ENCODE measurements at regions not wholly inside any gene's neighbourhood (a gene's known extent, or its start where the extent isn't known, plus 50 kb on each side); places are given as distances from the start of the nearest gene placed in this dataset.

DNA sequence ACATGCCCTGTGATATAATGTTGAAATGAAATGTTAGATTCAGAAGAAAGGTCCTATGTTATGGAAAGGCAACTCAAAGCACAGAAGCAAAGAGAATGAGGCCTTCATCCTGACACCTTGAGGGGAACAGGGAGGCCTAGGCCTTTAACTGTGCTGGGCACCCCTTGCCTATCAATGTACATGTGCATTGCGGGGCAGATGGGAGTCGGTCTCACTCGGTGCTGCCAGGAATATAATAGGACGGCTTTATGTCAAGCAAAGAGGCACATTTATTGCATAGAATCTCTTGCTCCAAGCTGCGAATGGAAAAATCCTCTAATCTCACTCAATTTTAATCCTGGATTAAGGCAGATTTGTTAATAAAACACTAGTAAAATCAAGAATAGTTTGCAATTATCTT is 301.0 kb upstream of the SOX14 start:
- Mint-ChIP-seq H3K36me3 (ENCODE audit: low read depth) (no peaks in the 10 kb centered on the region), H3K4me1 (ENCODE audit: low read depth) (no peaks in the 10 kb centered on the region), H3K27me3 (ENCODE audit: low read depth) (no peaks in the 10 kb centered on the region), H3K27ac (no peak overlapping the region), H3K9me3 (peaks cover 6% of the 10 kb centered on the region), H3K4me3 (ENCODE audit: low read depth) (no peak overlapping the region)
- DNase-seq (ENCODE audit: low spot score): no peak
- intact Hi-C loops (cut with micrococcal nuclease): no loop called here

DNA sequence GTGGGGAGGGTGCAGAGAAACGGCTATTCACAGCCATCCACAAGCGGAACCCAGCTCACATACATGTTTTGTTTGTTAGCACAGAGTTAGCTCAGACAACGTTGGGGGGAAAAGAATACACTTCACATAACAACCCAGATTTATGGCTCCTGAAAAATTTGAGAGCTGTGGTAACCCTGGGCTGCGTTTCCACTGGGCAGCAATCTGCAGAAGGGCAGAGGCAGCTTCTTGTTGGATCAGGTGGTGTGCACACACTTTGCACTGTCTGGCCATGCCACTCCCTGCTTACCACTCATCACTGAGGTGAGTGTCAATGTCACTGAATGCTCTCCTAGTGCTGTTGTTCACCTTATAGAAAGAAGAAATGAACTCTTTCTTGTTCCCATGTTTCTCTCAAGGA is 299.8 kb upstream of the SOX14 start:
- intact Hi-C loops (cut with micrococcal nuclease): no loop called here
- no peak overlapping the region for H3K27ac Mint-ChIP-seq
- H3K4me1 Mint-ChIP-seq (ENCODE audit: low read depth): no peaks in the 10 kb centered on the region
- H3K27me3 Mint-ChIP-seq (ENCODE audit: low read depth): no peaks in the 10 kb centered on the region
- peaks cover 6% of the 10 kb centered on the region for H3K9me3 Mint-ChIP-seq
- no peak for DNase-seq (ENCODE audit: low spot score)
- H3K36me3 Mint-ChIP-seq (ENCODE audit: low read depth): no peaks in the 10 kb centered on the region
- no peak overlapping the region for H3K4me3 Mint-ChIP-seq (ENCODE audit: low read depth)

DNA sequence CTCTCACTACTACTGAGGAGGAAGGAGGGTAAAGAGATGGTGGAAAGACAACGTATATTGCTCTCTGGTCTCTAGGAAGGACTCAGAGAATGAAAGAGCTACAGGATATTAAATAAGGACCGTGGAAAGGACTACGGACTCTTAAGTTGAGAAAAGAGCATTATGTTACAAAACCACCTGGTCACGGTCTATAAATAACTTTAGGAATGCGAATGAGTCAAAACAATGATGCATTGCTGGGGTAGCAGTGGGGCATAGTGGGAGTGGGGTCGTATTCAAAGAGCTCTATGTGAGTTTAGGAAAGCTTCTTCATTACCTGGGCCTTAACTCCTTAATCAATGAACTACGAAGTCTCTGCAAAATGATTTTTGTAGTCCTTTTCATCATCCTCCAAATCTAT is 295.7 kb upstream of the SOX14 start:
- H3K4me3 Mint-ChIP-seq (ENCODE audit: low read depth): no peak overlapping the region
- intact Hi-C loops (cut with micrococcal nuclease): no loop called here

GRCh38 chr3:137469263-137469662 is 294.9 kb upstream of the SOX14 start:
- intact Hi-C loops (cut with micrococcal nuclease): no loop called here
- no peak overlapping the region for H3K27ac Mint-ChIP-seq
- H3K36me3 Mint-ChIP-seq (ENCODE audit: low read depth): no peaks in the 10 kb centered on the region
- H3K9me3 Mint-ChIP-seq: no peaks in the 10 kb centered on the region
- no peak for DNase-seq (ENCODE audit: low spot score)
- no peaks in the 10 kb centered on the region for H3K4me1 Mint-ChIP-seq (ENCODE audit: low read depth)
- H3K4me3 Mint-ChIP-seq (ENCODE audit: low read depth): no peak overlapping the region
- no peaks in the 10 kb centered on the region for H3K27me3 Mint-ChIP-seq (ENCODE audit: low read depth)

More for the DNA sequence above, 295.7 kb upstream of the SOX14 start:
- no peaks in the 10 kb centered on the region for H3K27me3 Mint-ChIP-seq (ENCODE audit: low read depth)
- no peaks in the 10 kb centered on the region for H3K9me3 Mint-ChIP-seq
- no peaks in the 10 kb centered on the region for H3K36me3 Mint-ChIP-seq (ENCODE audit: low read depth)
- DNase-seq (ENCODE audit: low spot score): no peak
- no peaks in the 10 kb centered on the region for H3K4me1 Mint-ChIP-seq (ENCODE audit: low read depth)
- no peak overlapping the region for H3K27ac Mint-ChIP-seq

DNA sequence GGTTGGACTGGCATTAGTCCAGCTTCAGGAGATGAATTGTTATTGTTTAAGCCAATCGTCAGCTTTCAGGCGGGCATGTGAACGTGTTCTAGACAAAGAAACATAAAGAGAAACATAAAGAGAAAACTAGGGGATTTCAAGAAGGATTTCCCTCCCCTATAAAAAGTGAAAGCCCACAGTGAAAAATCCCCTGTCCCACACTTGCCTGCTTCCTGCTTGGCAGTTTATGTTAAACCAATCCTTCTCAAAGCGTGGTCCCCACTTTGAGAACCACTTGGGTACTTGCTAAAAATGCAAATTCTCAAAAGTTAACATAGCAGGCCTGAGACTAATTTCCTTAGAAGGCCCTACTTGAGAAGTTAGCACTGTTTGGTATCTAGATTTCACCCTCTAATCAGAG is 293.0 kb upstream of the SOX14 start:
- intact Hi-C loops (cut with micrococcal nuclease): no loop called here
- Mint-ChIP-seq H3K9me3 (no peaks in the 10 kb centered on the region), H3K4me1 (ENCODE audit: low read depth) (no peaks in the 10 kb centered on the region)

DNA sequence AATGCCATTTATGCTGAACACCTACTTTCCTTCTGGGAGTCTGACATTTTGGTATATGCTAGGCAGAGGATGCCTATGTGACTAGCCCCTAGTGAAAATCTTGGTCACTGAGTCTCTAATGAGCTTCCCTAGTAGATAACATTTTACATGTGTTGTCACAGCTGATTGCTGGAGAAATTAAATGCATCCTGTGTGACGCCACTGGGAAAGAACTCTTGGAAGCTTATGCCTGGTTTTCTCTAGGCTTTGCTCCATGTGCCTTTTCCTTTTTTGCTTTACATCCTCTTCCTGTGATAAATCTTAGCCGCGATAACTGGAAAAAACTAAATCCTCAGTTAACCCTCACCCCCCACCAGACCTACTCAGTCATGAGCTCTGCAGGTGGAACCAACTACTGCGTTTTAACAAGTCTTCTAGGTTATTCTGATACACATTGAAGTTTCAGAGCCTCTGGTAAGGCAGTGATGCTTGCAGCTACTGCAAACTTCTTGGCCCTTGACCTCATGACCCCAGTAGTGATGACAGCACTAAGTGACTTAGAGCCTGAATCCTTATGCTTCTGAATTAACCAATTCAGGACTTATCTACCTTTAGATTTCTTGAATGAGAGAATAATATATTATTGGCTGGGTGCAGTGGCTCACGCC is 292.4 kb upstream of the SOX14 start:
- intact Hi-C loops (cut with micrococcal nuclease): no loop called here
- Mint-ChIP-seq H3K4me1 (ENCODE audit: low read depth) (no peaks in the 10 kb centered on the region), H3K27ac (no peak overlapping the region), H3K36me3 (ENCODE audit: low read depth) (no peaks in the 10 kb centered on the region), H3K9me3 (no peaks in the 10 kb centered on the region), H3K27me3 (ENCODE audit: low read depth) (no peaks in the 10 kb centered on the region), H3K4me3 (ENCODE audit: low read depth) (no peak overlapping the region)
- DNase-seq (ENCODE audit: low spot score): no peak

More for the DNA sequence above, 293.0 kb upstream of the SOX14 start:
- H3K36me3 Mint-ChIP-seq (ENCODE audit: low read depth): no peaks in the 10 kb centered on the region
- no peaks in the 10 kb centered on the region for H3K27me3 Mint-ChIP-seq (ENCODE audit: low read depth)
- H3K4me3 Mint-ChIP-seq (ENCODE audit: low read depth): no peak overlapping the region
- no peak for DNase-seq (ENCODE audit: low spot score)
- no peak overlapping the region for H3K27ac Mint-ChIP-seq

DNA sequence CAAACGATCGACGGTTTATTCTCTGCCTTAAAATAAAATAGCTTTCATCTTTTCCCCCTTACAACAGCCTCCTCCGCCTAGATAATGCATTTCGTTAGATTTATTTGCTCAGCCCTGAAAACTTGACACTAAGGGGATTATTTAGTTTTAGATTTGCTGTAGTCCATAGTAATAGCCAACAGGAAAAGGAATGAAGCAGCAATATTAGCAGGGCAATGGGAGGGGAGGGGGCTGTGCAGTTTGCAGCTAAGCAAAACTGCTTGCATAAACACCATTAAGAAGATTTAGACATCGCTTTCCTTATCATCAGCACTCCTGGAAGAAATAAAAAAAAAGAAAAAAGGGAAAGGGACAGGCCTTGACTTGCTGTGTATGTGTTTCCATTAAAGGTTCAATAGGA is 286.5 kb upstream of the SOX14 start:
- DNase-seq (ENCODE audit: low spot score): no peak
- Mint-ChIP-seq H3K27ac (no peak overlapping the region), H3K4me1 (ENCODE audit: low read depth) (no peaks in the 10 kb centered on the region), H3K27me3 (ENCODE audit: low read depth) (no peaks in the 10 kb centered on the region), H3K4me3 (ENCODE audit: low read depth) (no peak overlapping the region), H3K36me3 (ENCODE audit: low read depth) (no peaks in the 10 kb centered on the region), H3K9me3 (peaks cover 5% of the 10 kb centered on the region)
- intact Hi-C loops (cut with micrococcal nuclease): no loop called here

- Mint-ChIP-seq H3K27ac (no peak overlapping the region), H3K36me3 (ENCODE audit: low read depth) (no peaks in the 10 kb centered on the region), H3K9me3 (peaks cover 6% of the 10 kb centered on the region), H3K4me3 (ENCODE audit: low read depth) (no peak overlapping the region), H3K4me1 (ENCODE audit: low read depth) (no peaks in the 10 kb centered on the region), H3K27me3 (ENCODE audit: low read depth) (no peaks in the 10 kb centered on the region)
- no peak for DNase-seq (ENCODE audit: low spot score)
- intact Hi-C loops (cut with micrococcal nuclease): no loop called here
Measured at GRCh38 chr3:137509354-137510045, 254.6 kb upstream of the SOX14 start.

DNA sequence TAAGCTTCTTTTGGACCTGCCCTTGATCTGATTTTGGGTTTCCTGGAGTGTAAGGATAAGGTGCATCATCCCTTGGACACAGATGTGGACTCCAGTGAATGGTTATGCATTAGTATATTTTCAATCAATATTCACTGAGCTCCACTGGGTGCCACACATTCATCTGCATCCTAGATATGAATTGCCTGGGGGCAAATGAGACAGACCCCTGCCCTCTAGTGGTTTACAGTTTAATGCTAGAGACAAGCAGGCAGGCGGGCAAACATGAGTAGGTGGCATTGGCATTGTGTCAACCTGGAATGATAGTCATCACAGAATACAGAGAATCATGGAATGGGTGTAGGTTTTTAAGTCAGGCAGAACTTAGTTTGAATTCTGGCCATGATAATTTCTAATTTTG is 252.5 kb upstream of the SOX14 start:
- H3K27me3 Mint-ChIP-seq (ENCODE audit: low read depth): no peaks in the 10 kb centered on the region
- no peak for DNase-seq (ENCODE audit: low spot score)
- H3K4me3 Mint-ChIP-seq (ENCODE audit: low read depth): no peak overlapping the region
- H3K4me1 Mint-ChIP-seq (ENCODE audit: low read depth): no peaks in the 10 kb centered on the region
- H3K27ac Mint-ChIP-seq: no peak overlapping the region
- no peaks in the 10 kb centered on the region for H3K9me3 Mint-ChIP-seq
- H3K36me3 Mint-ChIP-seq (ENCODE audit: low read depth): no peaks in the 10 kb centered on the region
- intact Hi-C loops (cut with micrococcal nuclease): no loop called here

DNA sequence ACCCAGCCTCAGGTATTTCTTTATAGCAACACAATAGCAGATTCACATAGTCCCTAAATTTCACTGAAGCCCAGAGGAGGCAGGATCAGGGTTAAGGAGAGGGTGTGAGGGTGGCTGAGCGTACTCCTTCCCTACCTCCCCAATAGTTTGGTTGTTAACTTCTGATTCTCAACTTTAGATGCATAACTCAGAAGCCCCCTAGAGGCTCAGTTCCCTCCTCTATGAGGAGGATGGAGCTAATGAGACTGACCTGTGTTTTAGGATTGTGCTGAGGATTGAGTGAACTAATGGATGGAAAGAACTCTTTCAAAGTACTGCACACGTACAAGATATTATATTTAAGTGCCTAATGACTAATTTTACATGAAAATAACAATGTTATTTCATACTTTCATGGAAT is 249.3 kb upstream of the SOX14 start:
- DNase-seq (ENCODE audit: low spot score): no peak
- no peaks in the 10 kb centered on the region for H3K36me3 Mint-ChIP-seq (ENCODE audit: low read depth)
- no peak overlapping the region for H3K4me3 Mint-ChIP-seq (ENCODE audit: low read depth)
- no peaks in the 10 kb centered on the region for H3K9me3 Mint-ChIP-seq
- intact Hi-C loops (cut with micrococcal nuclease): no loop called here
- H3K4me1 Mint-ChIP-seq (ENCODE audit: low read depth): no peaks in the 10 kb centered on the region
- H3K27me3 Mint-ChIP-seq (ENCODE audit: low read depth): no peaks in the 10 kb centered on the region
- no peak overlapping the region for H3K27ac Mint-ChIP-seq

DNA sequence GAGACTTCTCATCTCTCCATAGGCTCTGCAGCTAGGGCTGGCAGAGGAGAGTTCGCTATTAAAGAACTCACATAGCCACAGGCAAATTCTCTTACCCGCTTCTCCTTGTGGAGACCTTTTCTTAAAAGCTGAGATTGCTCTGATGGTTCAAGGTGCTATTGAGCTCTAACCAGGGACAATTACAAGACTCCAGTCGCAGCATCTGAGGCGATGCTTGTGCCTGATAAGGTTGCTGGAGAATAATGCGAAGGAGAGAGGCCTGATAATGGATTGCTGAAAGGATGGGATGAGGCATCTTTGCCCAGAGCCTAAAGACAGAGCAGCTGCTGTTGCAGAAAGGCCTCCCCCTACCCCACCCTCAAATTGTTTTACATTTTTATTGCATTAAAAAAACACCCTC is 244.5 kb upstream of the SOX14 start:
- H3K27ac Mint-ChIP-seq: no peak overlapping the region
- intact Hi-C loops (cut with micrococcal nuclease): no loop called here
- H3K4me3 Mint-ChIP-seq (ENCODE audit: low read depth): no peak overlapping the region
- no peak for DNase-seq (ENCODE audit: low spot score)
- no peaks in the 10 kb centered on the region for H3K27me3 Mint-ChIP-seq (ENCODE audit: low read depth)
- H3K9me3 Mint-ChIP-seq: no peaks in the 10 kb centered on the region
- no peaks in the 10 kb centered on the region for H3K36me3 Mint-ChIP-seq (ENCODE audit: low read depth)
- H3K4me1 Mint-ChIP-seq (ENCODE audit: low read depth): no peaks in the 10 kb centered on the region

DNA sequence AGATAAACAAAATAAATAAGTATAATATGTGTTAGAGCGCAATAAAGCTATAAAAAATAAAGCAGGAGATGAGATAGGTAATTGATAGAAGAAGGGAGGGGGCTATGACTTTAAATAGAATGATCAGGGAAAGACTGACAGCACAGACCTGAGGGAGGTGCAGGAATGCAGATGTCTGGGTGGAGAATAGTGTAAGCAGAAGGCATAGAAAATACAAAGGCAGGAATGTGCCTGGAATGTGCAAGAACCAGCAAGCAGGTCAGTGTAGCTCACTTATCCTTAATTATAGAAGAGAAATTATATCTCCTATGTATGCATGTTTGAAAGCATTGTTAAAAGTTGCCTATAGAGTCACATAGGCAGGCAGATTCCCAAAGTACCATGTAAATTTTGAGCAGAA is 239.4 kb upstream of the SOX14 start:
- H3K4me3 Mint-ChIP-seq (ENCODE audit: low read depth): no peak overlapping the region
- H3K4me1 Mint-ChIP-seq (ENCODE audit: low read depth): no peaks in the 10 kb centered on the region
- H3K36me3 Mint-ChIP-seq (ENCODE audit: low read depth): no peaks in the 10 kb centered on the region
- no peak overlapping the region for H3K27ac Mint-ChIP-seq
- no peak for DNase-seq (ENCODE audit: low spot score)
- H3K9me3 Mint-ChIP-seq: no peaks in the 10 kb centered on the region
- H3K27me3 Mint-ChIP-seq (ENCODE audit: low read depth): no peaks in the 10 kb centered on the region
- intact Hi-C loops (cut with micrococcal nuclease): no loop called here

DNA sequence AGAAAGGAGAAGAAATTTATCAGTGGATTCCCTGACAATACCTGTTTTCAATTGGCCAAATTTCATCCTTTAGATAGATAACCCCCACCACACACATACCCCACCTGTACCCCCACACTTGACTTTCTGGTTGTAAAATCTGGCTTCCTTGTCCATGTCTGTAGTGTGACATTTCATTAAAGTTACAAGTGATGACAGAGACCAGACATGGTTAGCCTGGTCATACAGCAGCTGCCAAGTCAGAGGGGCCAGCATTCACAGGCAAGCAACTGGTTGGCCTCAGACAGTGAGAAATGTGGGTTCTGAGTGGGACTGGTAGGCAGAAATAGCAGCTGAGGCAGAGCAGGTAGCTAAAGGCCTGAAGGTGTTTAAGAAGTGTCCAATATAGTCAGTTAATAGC is 238.6 kb upstream of the SOX14 start:
- no peaks in the 10 kb centered on the region for H3K9me3 Mint-ChIP-seq
- no peaks in the 10 kb centered on the region for H3K27me3 Mint-ChIP-seq (ENCODE audit: low read depth)
- H3K4me3 Mint-ChIP-seq (ENCODE audit: low read depth): no peak overlapping the region
- intact Hi-C loops (cut with micrococcal nuclease): no loop called here
- no peaks in the 10 kb centered on the region for H3K36me3 Mint-ChIP-seq (ENCODE audit: low read depth)
- DNase-seq (ENCODE audit: low spot score): no peak
- no peaks in the 10 kb centered on the region for H3K4me1 Mint-ChIP-seq (ENCODE audit: low read depth)
- H3K27ac Mint-ChIP-seq: no peak overlapping the region

Measured in activated T-helper 2 cell treated with anti-CD3 and anti-CD28 coated beads, Interferon-gamma antibody, Interleukin-2, Interleukin-4, amounts not matched to agents 10 μg/mL and 5 μg/mL and 100 μg/mL, durations not matched to agents 14 hours and 24 hours and 36 hours (primary cell).